Suprapubic skin (tissue), 4 donors: ENCODE measurements at regions not wholly inside any gene's neighbourhood (a gene's known extent, or its start where the extent isn't known, plus 50 kb on each side); places are given as distances from the start of the nearest gene placed in this dataset.
"Not testable (repeated sequence)": the region's sequence is repeated elsewhere in the genome, so short reads cannot be mapped to it uniquely, and the experiment has no call there.

Experiments
- DNase-seq, 2 donors: peaks; one replicate each; pipeline ENCODE4 v3.0.0-alpha.2; 2019; ENCODE audit warnings: low spot score in 2 of 2
- H3K27ac ChIP-seq: fragments of 200-600 bp; sonication (generic); one replicate; pipeline ENCODE4 v1.5.1; 2019
- H3K27me3 ChIP-seq: fragments of 200-600 bp; sonication (generic); one replicate; pipeline ENCODE4 v1.5.1; 2019
- H3K36me3 ChIP-seq: fragments of 200-600 bp; sonication (generic); one replicate; pipeline ENCODE4 v1.5.1; 2019
- H3K4me1 ChIP-seq: fragments of 200-600 bp; sonication (generic); one replicate; pipeline ENCODE4 v1.5.1; 2019
- H3K4me3 ChIP-seq: fragments of 200-600 bp; sonication (generic); one replicate; pipeline ENCODE4 v1.5.1; 2019; ENCODE audit warnings: mild to moderate bottlenecking
- H3K9me3 ChIP-seq: fragments of 200-600 bp; sonication (generic); one replicate; pipeline ENCODE4 v1.5.1; 2019
- EP300 ChIP-seq: sonication (generic); formaldehyde crosslinking; IDR thresholded peaks from one replicate; pipeline ENCODE4 v1.6.1; 2017; ENCODE audit warnings: antibody characterized with exemption
- POLR2A ChIP-seq, 2 donors: fragments of 450-650 bp; IDR thresholded peaks; one replicate each; pipeline ENCODE4 v1.6.1; 2017; ENCODE audit warnings: antibody characterized with exemption in 2 of 2, mild to moderate bottlenecking in 2 of 2, moderate library complexity in 2 of 2
- POLR2AphosphoS5 ChIP-seq, 3 donors: sonication (generic); formaldehyde crosslinking; IDR thresholded peaks; one replicate each; pipeline ENCODE4 v1.6.1; 2017; ENCODE audit warnings: antibody characterized with exemption in 3 of 3
- WGBS: methylation state at CpG from one replicate; pipeline ENCODE4 v1.1.5; 2018; 5-methylcytosine and 5-hydroxymethylcytosine counted together
- TF ChIP-seq, protein P1 (sequence below), 2 donors: fragments of 200-600 bp in 1 of 2; fragments of 450-650 bp in 1 of 2; sonication (generic) in 1 of 2; IDR thresholded peaks; one replicate each; pipeline ENCODE4 v1.5.1; 2016 to 2019; ENCODE audit warnings: antibody characterized with exemption in 2 of 2, mild to moderate bottlenecking in 1 of 2, moderate library complexity in 1 of 2

DNA sequence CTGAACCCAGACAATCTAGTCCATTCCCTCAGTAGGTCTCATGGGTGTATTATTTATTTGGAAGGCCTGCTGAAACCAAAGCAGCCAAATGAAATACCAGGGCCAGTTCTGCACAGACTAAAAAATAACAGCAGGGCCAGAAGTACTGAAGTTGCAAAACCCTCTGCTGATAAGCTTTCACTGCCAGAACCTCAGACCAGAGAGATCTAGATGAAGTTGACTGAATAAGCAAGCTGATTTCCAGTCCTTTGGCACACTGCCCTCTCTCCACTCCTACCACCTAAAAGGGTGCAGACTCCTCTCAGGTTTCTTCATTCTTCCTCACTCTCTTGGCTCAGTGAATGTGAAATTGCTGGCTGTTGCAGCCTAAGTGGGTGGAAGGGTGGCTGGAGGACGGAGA is 276.7 kb upstream of the KLF3 start:
- peak; percentile 77 to 82 for DNase-seq
- WGBS: 38% methylated on average over 1 of the region's 1 CpG
- Histone ChIP-seq H3K27me3 (no peaks in the 10 kb centered on the region), H3K4me1 (peaks cover 61% of the 10 kb centered on the region), H3K27ac (peak overlapping the region; percentile 44), H3K9me3 (no peaks in the 10 kb centered on the region), H3K4me3 (no peak overlapping the region), H3K36me3 (no peaks in the 10 kb centered on the region)
- TF ChIP-seq, protein P1, sequence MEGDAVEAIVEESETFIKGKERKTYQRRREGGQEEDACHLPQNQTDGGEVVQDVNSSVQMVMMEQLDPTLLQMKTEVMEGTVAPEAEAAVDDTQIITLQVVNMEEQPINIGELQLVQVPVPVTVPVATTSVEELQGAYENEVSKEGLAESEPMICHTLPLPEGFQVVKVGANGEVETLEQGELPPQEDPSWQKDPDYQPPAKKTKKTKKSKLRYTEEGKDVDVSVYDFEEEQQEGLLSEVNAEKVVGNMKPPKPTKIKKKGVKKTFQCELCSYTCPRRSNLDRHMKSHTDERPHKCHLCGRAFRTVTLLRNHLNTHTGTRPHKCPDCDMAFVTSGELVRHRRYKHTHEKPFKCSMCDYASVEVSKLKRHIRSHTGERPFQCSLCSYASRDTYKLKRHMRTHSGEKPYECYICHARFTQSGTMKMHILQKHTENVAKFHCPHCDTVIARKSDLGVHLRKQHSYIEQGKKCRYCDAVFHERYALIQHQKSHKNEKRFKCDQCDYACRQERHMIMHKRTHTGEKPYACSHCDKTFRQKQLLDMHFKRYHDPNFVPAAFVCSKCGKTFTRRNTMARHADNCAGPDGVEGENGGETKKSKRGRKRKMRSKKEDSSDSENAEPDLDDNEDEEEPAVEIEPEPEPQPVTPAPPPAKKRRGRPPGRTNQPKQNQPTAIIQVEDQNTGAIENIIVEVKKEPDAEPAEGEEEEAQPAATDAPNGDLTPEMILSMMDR (IDR thresholded peaks at IDR 0.05): no peak

DNA sequence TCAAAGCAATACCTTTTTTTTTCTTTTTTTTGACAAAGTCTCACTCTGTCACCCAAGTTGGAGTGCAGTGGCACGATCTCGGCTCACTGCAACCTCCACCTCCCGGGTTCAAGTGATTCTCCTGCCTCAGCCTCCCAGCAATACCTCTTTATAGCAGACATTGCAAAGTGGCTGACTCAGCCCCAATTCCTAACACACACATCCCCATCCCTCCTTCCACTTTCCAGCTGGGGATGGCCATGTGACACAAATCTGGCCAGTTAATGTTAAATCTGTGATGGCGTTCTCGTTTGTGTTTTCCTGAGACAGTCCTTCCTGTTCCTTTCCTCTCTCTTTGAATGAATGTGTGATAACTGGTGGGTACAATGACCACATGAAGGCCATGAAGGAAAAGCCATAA is 276.2 kb upstream of the KLF3 start:
- H3K4me1 ChIP-seq: peaks cover 57% of the 10 kb centered on the region
- no peaks in the 10 kb centered on the region for H3K36me3 ChIP-seq
- no peak overlapping the region for H3K27ac ChIP-seq
- no peaks in the 10 kb centered on the region for H3K9me3 ChIP-seq
- H3K4me3 ChIP-seq: no peak overlapping the region
- WGBS: 84% methylated on average over 5 of the region's 5 CpGs
- no peak for DNase-seq
- TF ChIP-seq POLR2A (IDR thresholded peaks at IDR 0.05) (no peak), POLR2AphosphoS5 (IDR thresholded peaks at IDR 0.05) (no peak), EP300 (no peak)
- TF ChIP-seq, protein P1 (IDR thresholded peaks at IDR 0.05): no peak
- H3K27me3 ChIP-seq: no peaks in the 10 kb centered on the region

DNA sequence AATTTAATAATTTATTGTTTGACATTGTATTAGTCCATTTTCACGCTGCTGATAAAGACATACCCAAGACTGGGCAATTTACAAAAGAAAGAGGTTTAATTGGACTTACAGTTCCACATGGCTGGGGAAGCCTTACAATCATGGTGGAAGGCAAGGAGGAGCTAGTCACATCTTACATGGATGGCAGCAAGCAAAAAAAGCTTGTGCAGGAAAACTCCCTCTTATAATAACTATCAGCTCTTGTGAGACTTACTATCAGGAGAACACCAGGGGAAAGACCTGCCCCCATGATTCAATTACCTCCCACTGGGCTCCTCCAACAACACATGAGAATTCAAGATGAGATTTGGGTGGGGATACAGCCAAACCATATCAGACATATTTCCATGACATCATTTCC is 275.1 kb upstream of the KLF3 start:
- H3K27me3 ChIP-seq, H3K36me3 ChIP-seq, DNase-seq, H3K27ac ChIP-seq, H3K9me3 ChIP-seq, H3K4me3 ChIP-seq: not testable (repeated sequence)
- WGBS: 31% methylated on average over 1 of the region's 1 CpG
- peaks cover 46% of the 10 kb centered on the region for H3K4me1 ChIP-seq

DNA sequence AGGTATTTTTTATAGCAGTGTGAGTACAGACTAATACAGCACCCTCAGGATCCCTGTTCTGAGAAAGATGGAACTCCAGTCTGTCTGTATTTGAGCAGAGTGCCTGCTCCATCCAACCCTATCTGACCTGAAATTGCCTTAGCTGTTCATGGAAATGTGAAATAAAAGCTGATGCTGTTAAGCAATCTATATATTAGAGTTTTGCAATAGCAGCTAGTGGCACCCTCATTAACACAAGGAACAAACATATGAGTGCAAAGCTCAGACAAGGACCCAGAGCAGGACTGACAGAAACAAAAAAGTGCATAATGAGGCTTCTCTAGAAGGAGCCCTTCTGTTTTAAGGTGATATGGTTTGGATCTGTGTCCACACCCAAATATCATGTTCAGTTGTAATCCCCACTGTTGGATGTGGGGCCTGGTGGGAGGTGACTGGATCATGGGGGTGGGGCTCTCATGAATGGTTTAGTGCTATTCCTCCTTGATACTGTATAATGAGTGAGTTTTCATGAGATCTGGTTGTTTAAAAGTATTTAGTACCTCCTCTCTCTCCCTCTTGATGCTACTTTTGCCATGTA is 272.9 kb upstream of the KLF3 start:
- Histone ChIP-seq H3K27me3 (no peaks in the 10 kb centered on the region), H3K36me3 (no peaks in the 10 kb centered on the region), H3K4me1 (peaks cover 25% of the 10 kb centered on the region), H3K27ac (no peak overlapping the region), H3K4me3 (no peak overlapping the region), H3K9me3 (no peaks in the 10 kb centered on the region)
- TF ChIP-seq POLR2A (IDR thresholded peaks at IDR 0.05) (no peak), EP300 (no peak), POLR2AphosphoS5 (IDR thresholded peaks at IDR 0.05) (no peak)
- TF ChIP-seq, protein P1 (IDR thresholded peaks at IDR 0.05): no peak
- DNase-seq: no peak

DNA sequence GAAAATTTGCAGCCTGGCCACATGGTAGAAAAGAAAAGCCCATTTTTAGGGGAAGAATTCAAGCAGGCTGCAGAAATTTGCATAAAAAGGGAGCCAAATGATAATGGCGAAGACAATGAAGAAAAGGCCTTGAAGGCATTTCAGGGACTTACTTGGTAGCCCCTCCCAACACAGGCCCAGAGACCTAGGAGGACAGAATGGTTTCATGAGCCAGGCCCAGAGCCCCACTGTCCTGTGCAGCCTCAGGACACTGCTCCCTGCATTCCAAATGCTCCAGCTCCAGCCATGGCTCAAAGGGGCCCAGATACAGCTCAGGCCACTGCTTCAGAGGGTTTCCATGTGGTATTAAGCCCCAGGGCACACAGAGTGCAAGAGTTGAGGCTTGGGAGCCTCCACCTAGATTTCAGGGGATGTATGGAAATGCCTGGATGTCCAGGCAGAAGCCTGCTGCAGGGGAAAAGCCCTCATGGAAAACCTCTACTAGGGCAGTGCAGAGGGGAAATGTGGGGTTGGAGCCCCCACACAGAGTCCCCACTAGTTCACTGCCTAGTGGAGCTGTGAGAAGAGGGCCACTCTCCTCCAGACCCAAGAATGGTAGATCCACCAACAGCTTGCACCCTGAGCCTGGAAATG is 271.7 kb upstream of the KLF3 start:
- 95% methylated on average over 1 of the region's 1 CpG for WGBS
- Histone ChIP-seq H3K27me3 (no peaks in the 10 kb centered on the region), H3K27ac (no peak overlapping the region), H3K4me1 (peaks cover 12% of the 10 kb centered on the region), H3K36me3 (no peaks in the 10 kb centered on the region), H3K4me3 (no peak overlapping the region), H3K9me3 (no peaks in the 10 kb centered on the region)
- TF ChIP-seq EP300 (no peak), POLR2AphosphoS5 (IDR thresholded peaks at IDR 0.05) (no peak)
- no peak for DNase-seq

DNA sequence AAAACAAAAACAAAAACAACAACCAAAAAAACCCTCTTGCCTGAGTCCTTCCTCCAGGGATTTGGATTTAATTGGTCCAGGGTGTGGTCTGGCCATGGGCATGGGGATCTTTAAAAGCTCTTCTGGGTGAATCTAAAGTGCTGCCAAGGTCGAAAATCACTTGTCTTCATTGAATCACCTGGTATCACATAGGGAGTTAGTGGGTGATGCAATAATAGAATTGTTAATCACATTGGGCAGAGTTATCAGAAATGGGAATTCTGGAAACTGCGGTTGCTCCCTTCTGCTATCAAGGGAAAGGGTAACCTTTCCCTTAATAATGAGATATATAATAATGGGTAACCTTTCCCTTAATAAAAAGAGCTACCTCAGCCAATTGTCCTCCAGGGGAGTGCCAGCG is 267.9 kb upstream of the KLF3 start:
- no peak for DNase-seq
- Histone ChIP-seq H3K36me3 (no peaks in the 10 kb centered on the region), H3K9me3 (no peaks in the 10 kb centered on the region), H3K4me1 (no peaks in the 10 kb centered on the region), H3K27me3 (no peaks in the 10 kb centered on the region), H3K4me3 (no peak overlapping the region), H3K27ac (no peak overlapping the region)
- WGBS: 86% methylated on average over 3 of the region's 3 CpGs
- TF ChIP-seq POLR2AphosphoS5 (IDR thresholded peaks at IDR 0.05) (no peak), EP300 (no peak), POLR2A (IDR thresholded peaks at IDR 0.05) (no peak)
- TF ChIP-seq, protein P1 (IDR thresholded peaks at IDR 0.05): no peak
